ENCODE measurements at regions not wholly inside any gene's neighbourhood (a gene's known extent, or its start where the extent isn't known, plus 50 kb on each side); places are given as distances from the start of the nearest gene placed in this dataset.

GRCh38 chr3:43866529-43867353, 176.0 kb downstream of the ABHD5 start:
- DNase-seq (ENCODE audit: low spot score) = no peak

- no peak for DNase-seq (ENCODE audit: low spot score)
These were observed 176.8 kb downstream of the ABHD5 start for GRCh38 chr3:43867436-43868072.

- DNase-seq (ENCODE audit: low spot score) = no peak
These were observed 178.8 kb downstream of the ABHD5 start for GRCh38 chr3:43869491-43869890.

- DNase-seq (ENCODE audit: low spot score) = no peak
These were observed 179.4 kb downstream of the ABHD5 start for GRCh38 chr3:43870120-43870519.

GRCh38 chr3:43870844-43871626, 180.3 kb downstream of the ABHD5 start:
- no peak for DNase-seq (ENCODE audit: low spot score)

GRCh38 chr3:43871627-43872245, 181.0 kb downstream of the ABHD5 start:
- DNase-seq (ENCODE audit: low spot score) = no peak

- DNase-seq (ENCODE audit: low spot score) = no peak
These were observed 181.6 kb downstream of the ABHD5 start for GRCh38 chr3:43872301-43872700.

GRCh38 chr3:43872901-43873300, 182.2 kb downstream of the ABHD5 start:
- DNase-seq (ENCODE audit: low spot score) = no peak

- DNase-seq (ENCODE audit: low spot score) = no peak
These were observed 183.0 kb downstream of the ABHD5 start for GRCh38 chr3:43873723-43874122.

GRCh38 chr3:43874290-43874689, 183.6 kb downstream of the ABHD5 start:
- DNase-seq (ENCODE audit: low spot score) = no peak

GRCh38 chr3:43874731-43875130, 184.0 kb downstream of the ABHD5 start:
- no peak for DNase-seq (ENCODE audit: low spot score)

- DNase-seq (ENCODE audit: low spot score) = no peak
These were observed 185.9 kb downstream of the ABHD5 start for GRCh38 chr3:43876648-43877047.

- DNase-seq (ENCODE audit: low spot score) = no peak
These were observed 188.4 kb downstream of the ABHD5 start for GRCh38 chr3:43879166-43879565.

GRCh38 chr3:43882976-43883680, 192.4 kb downstream of the ABHD5 start:
- DNase-seq (ENCODE audit: low spot score) = no peak

GRCh38 chr3:43883729-43884396, 193.1 kb downstream of the ABHD5 start:
- no peak for DNase-seq (ENCODE audit: low spot score)

GRCh38 chr3:43884581-43884980, 193.8 kb downstream of the ABHD5 start:
- DNase-seq (ENCODE audit: low spot score) = no peak

- no peak for DNase-seq (ENCODE audit: low spot score)
These were observed 195.3 kb downstream of the ABHD5 start for GRCh38 chr3:43885908-43886618.

GRCh38 chr3:43892061-43892460, 201.3 kb downstream of the ABHD5 start:
- peak; percentile 28 for DNase-seq (ENCODE audit: low spot score)

GRCh38 chr3:43892526-43892925, 201.8 kb downstream of the ABHD5 start:
- DNase-seq (ENCODE audit: low spot score) = no peak

- peak; percentile 25 for DNase-seq (ENCODE audit: low spot score)
These were observed 203.0 kb downstream of the ABHD5 start for GRCh38 chr3:43893727-43894126.
